ENCODE measurements at regions not wholly inside any gene's neighbourhood (a gene's known extent, or its start where the extent isn't known, plus 50 kb on each side); places are given as distances from the start of the nearest gene placed in this dataset.

DNA sequence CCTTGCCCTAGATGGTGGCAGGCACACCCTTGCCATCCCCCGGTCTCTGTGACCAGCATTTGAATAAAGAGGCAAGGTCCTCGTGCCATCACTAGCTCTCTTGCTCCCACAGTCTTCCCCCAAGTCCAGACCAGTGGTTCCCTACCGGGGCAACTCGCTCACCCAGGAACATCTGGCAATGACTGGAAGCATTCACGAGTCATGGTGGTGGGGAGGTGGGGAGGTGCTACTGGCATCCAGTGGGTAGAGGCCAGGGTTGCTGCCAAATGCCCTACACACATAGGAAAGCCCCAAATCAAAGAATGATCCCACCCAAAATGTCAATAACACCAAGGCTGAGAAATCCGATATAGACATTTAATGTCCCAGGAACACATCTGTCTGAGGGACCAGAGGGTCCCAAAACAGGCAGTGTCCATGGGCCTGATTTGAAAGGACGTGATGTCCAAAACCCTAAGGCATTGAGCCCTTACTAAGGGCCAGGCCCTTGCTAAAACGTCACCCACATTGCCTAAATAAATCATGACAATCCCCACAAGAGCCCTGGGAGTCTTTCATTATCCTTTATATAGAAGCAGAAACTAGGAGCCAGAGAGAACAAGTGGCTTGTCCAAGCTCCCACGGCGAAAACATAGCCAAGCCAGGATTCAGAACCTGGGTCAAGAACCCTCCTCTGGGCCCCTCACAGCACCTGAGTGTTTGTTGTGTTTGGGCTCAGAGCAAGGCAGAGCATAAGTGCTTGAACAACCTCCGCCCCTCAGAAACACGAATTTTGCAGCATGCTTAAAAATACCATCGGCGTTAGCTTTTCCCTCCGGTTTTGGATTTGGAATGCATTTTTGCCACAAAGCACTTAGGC lies 119.3 kb upstream of the WWC1 start:
- DNase-seq (ENCODE audit: low spot score): no peak
- TF ChIP-seq, protein P1, sequence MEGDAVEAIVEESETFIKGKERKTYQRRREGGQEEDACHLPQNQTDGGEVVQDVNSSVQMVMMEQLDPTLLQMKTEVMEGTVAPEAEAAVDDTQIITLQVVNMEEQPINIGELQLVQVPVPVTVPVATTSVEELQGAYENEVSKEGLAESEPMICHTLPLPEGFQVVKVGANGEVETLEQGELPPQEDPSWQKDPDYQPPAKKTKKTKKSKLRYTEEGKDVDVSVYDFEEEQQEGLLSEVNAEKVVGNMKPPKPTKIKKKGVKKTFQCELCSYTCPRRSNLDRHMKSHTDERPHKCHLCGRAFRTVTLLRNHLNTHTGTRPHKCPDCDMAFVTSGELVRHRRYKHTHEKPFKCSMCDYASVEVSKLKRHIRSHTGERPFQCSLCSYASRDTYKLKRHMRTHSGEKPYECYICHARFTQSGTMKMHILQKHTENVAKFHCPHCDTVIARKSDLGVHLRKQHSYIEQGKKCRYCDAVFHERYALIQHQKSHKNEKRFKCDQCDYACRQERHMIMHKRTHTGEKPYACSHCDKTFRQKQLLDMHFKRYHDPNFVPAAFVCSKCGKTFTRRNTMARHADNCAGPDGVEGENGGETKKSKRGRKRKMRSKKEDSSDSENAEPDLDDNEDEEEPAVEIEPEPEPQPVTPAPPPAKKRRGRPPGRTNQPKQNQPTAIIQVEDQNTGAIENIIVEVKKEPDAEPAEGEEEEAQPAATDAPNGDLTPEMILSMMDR (IDR thresholded peaks at IDR 0.05; ENCODE audit: extremely low read depth, missing control alignments): no peak

DNA sequence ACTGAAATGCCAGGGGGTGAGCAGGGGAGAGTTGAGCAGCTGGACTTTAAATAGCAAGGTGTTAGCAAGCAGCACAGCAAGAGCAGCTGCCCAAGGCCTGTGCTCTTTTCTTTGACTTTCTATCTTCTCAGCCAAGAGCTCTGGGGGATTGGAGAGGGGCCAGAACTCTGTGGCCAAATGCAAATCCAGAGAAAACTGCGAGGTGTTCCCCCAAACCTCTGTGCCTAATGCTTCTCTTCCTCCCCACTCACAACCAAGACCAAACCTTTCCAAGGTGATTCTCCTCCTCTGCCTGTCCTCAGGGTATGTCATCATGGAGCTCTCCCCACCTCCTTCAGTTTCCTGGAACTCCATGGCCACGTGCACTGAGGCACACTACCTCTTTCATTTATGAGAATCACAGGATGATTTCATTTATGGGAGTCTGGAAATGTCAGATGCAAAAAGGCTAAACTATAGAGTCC lies 118.7 kb upstream of the WWC1 start:
- TF ChIP-seq, protein P1 (IDR thresholded peaks at IDR 0.05; ENCODE audit: extremely low read depth, missing control alignments): no peak
- no peak for DNase-seq (ENCODE audit: low spot score)

DNA sequence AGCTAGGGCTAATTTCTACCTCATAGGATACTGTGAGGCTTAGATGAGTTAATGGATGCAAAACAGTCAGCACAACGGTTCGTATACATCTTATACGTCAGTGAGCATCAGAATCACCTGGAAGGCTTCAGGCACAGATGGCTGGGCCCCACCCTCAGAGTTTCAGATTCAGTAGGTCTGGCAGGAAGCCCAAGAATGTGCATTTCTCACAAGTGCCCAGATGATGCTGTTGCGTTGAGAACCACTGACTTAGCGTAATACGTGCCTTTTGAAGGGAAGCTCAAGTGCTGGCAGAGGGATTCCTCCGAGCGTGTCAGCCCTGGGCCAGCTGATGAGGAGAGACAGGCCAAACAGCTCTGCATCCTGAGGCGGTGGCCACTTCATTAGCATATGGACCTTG lies 117.1 kb upstream of the WWC1 start:
- TF ChIP-seq, protein P1 (IDR thresholded peaks at IDR 0.05; ENCODE audit: extremely low read depth, missing control alignments): no peak
- no peak for DNase-seq (ENCODE audit: low spot score)

DNA sequence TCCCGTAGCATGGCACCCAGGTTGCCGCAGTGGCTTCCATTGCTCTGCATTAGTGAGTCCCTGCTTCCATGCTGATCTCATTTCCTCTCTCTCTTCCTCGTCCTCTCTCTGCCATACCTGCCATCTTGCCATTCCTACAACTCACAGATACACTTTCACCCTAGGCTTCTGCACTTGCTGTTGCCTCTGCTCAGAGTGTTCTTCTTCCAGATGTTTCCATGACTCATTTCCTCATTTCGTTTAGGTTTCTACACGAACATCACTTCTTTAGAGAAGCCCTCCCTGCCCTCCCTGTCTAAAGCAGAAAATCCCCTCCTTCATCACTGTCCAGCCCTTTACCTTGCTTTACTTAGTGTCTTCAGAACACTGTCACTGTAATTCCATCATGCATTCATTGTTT lies 115.2 kb upstream of the WWC1 start:
- TF ChIP-seq, protein P1 (IDR thresholded peaks at IDR 0.05; ENCODE audit: extremely low read depth, missing control alignments): no peak
- no peak for DNase-seq (ENCODE audit: low spot score)

DNA sequence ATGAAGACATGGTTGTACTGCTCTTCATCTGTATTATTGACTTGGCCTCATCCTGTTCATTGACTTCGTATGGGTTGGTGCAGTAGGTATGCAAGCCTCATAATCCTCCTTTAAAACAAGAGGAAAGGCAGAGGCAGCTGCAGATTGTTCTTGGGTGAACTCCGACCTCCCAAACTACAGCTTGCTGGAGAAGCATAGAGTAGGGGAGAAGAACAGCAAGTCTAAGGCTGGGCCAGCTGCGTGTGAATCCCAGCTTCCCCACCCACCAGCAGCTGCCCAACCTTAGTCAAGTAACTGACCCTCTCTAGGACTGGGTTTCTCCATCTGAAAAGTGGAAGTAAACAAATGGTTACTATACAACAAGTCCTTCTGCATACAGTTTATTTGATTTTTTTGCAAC lies 114.5 kb upstream of the WWC1 start:
- TF ChIP-seq, protein P1 (IDR thresholded peaks at IDR 0.05; ENCODE audit: extremely low read depth, missing control alignments): no peak
- no peak for DNase-seq (ENCODE audit: low spot score)

DNA sequence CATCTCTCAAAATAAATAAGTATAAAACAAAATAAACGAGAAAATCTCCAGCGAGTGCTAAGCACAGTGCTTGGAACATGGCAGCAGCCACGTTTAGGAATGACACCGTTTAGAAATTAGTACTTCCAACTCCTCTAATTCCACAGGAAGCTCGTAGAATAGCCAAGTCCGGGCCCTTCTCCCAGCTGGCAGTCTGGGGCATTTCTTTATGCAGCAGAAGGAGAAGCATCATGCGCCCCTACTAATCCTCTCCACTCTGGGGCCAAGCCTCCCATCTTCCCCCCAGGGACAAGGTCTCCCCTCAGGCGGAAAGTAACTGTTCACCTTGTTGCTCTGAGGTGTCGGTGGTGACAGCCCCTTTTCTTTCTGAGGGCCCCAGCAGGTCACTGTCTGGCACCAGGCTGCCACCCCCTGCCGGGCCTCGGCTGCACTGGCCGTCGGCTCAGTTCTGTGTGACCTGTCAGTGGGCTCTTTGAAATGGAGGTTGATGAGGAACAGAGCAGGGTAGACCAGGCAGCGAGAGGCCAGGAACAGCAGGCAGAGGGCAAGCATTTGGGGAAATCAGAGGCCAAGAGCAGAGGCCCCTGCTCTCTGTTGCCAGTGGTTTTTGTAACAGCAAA lies 113.5 kb upstream of the WWC1 start:
- no peak for DNase-seq (ENCODE audit: low spot score)
- TF ChIP-seq, protein P1 (IDR thresholded peaks at IDR 0.05; ENCODE audit: extremely low read depth, missing control alignments): no peak

DNA sequence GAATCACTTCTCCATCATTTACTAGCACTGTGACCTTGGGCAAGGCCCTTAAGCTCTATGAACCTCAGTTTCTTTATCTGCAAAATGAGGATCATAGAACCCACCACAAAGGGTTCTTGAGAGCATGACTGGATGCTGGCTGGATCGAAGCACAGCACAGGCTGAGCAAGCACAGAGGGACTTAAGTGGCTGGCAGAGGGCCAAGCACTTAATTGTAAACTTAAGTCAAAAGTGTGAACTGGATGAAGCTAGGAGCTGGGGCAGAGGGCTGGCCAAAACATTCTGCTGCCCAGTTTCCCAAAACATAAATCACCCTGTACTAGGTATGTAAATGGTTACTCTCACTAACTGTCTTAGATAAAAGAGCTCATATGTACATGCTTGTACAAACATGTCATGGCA lies 112.3 kb upstream of the WWC1 start:
- TF ChIP-seq, protein P1 (IDR thresholded peaks at IDR 0.05; ENCODE audit: extremely low read depth, missing control alignments): no peak
- no peak for DNase-seq (ENCODE audit: low spot score)
